Activated B cell treated with CpG ODN at 0.5 μM for 24 hours (primary cell): ENCODE measurements at regions not wholly inside any gene's neighbourhood (a gene's known extent, or its start where the extent isn't known, plus 50 kb on each side); places are given as distances from the start of the nearest gene placed in this dataset.

Source experiments
- ATAC-seq: fragments of 200-7000 bp; cut with Tn5 transposase; one replicate; pipeline ENCODE4 v1.10.0; 2021; ENCODE audit warnings: low read depth, mild to moderate bottlenecking, moderate library complexity
- CTCF ChIA-PET: fragments of 350-600 bp; sonication (Branson Sonifier 250); formaldehyde crosslinking; loops from one replicate; lab custom pipeline; 2021; ENCODE audit warnings: antibody characterized with exemption; lab: Charles Lee
- POLR2A ChIA-PET: fragments of 350-600 bp; sonication (Branson Sonifier 250); formaldehyde crosslinking; loops from one replicate; lab custom pipeline; 2021; ENCODE audit warnings: antibody characterized with exemption; lab: Charles Lee
- DNase-seq: peaks from one replicate; pipeline ENCODE4 v3.0.0; 2022
- H3K27ac Mint-ChIP-seq: one replicate; pipeline ENCODE4 v1.8.0; 2020; ENCODE audit warnings: mixed read lengths
- H3K27me3 Mint-ChIP-seq: one replicate; pipeline ENCODE4 v1.8.0; 2021; ENCODE audit warnings: mixed read lengths
- H3K36me3 Mint-ChIP-seq: one replicate; pipeline ENCODE4 v1.8.0; 2021; ENCODE audit warnings: low read depth, mixed read lengths
- H3K4me1 Mint-ChIP-seq: one replicate; pipeline ENCODE4 v1.8.0; 2021; ENCODE audit warnings: mixed read lengths
- H3K4me3 Mint-ChIP-seq: one replicate; pipeline ENCODE4 v1.8.0; 2020; ENCODE audit warnings: mild to moderate bottlenecking, mixed read lengths
- H3K9me3 Mint-ChIP-seq: one replicate; pipeline ENCODE4 v1.8.0; 2020; ENCODE audit warnings: mixed read lengths
- CTCF ChIP-seq: fragments of 200-600 bp; IDR thresholded peaks from one replicate; pipeline ENCODE4 v1.8.0; 2022; ENCODE audit warnings: antibody characterized with exemption, mild to moderate bottlenecking
- intact Hi-C: fragments of 100-400 bp; cut with micrococcal nuclease; formaldehyde crosslinking; loops from one replicate; pipeline ENCODE4 v1.15.1; 2024

- Mint-ChIP-seq H3K4me3 (no peak overlapping the region), H3K4me1 (no peaks in the 10 kb centered on the region), H3K36me3 (no peaks in the 10 kb centered on the region), H3K9me3 (no peaks in the 10 kb centered on the region), H3K27ac (no peak overlapping the region), H3K27me3 (no peaks in the 10 kb centered on the region)
- ChIA-PET CTCF (no interaction called here), POLR2A (no interaction called here)
- DNase-seq (peak; percentile 4), ATAC-seq (no peak)
- TF ChIP-seq CTCF: no peak
- intact Hi-C loops: no loop called here
Observed at GRCh38 chr10:42975558-42976340, 101.1 kb upstream of the RET start.

- no peak for TF ChIP-seq CTCF
- CTCF ChIA-PET: no interaction called here
- POLR2A ChIA-PET: no interaction called here
- ATAC-seq: no peak
- peak; percentile 6 for DNase-seq
- H3K4me3 Mint-ChIP-seq: no peak overlapping the region
- intact Hi-C loops: no loop called here
- H3K9me3 Mint-ChIP-seq: no peaks in the 10 kb centered on the region
- no peaks in the 10 kb centered on the region for H3K27me3 Mint-ChIP-seq
- H3K4me1 Mint-ChIP-seq: no peaks in the 10 kb centered on the region
- no peaks in the 10 kb centered on the region for H3K36me3 Mint-ChIP-seq
- no peak overlapping the region for H3K27ac Mint-ChIP-seq
Observed at GRCh38 chr10:42976351-42977031, 100.4 kb upstream of the RET start.

GRCh38 chr10:42977032-42977416 lies 99.8 kb upstream of the RET start:
- Mint-ChIP-seq H3K27me3 (no peaks in the 10 kb centered on the region), H3K9me3 (no peaks in the 10 kb centered on the region), H3K4me3 (no peak overlapping the region), H3K27ac (no peak overlapping the region), H3K36me3 (no peaks in the 10 kb centered on the region), H3K4me1 (no peaks in the 10 kb centered on the region)
- ChIA-PET CTCF (no interaction called here), POLR2A (no interaction called here)
- peak; percentile 7 for DNase-seq
- ATAC-seq: no peak
- no peak for TF ChIP-seq CTCF
- intact Hi-C loops: no loop called here

GRCh38 chr10:42979181-42979580 lies 97.7 kb upstream of the RET start:
- CTCF ChIA-PET: no interaction called here
- TF ChIP-seq CTCF: no peak
- DNase-seq: no peak
- Mint-ChIP-seq H3K27ac (no peak overlapping the region), H3K4me3 (no peak overlapping the region), H3K4me1 (no peaks in the 10 kb centered on the region), H3K36me3 (no peaks in the 10 kb centered on the region), H3K27me3 (no peaks in the 10 kb centered on the region), H3K9me3 (no peaks in the 10 kb centered on the region)
- no peak for ATAC-seq
- intact Hi-C loops: no loop called here
- POLR2A ChIA-PET: no interaction called here

- intact Hi-C loops: no loop called here
- POLR2A ChIA-PET: no interaction called here
- ATAC-seq: no peak
- Mint-ChIP-seq H3K36me3 (no peaks in the 10 kb centered on the region), H3K27me3 (no peaks in the 10 kb centered on the region), H3K4me3 (no peak overlapping the region), H3K9me3 (no peaks in the 10 kb centered on the region), H3K4me1 (no peaks in the 10 kb centered on the region), H3K27ac (no peak overlapping the region)
- CTCF ChIA-PET: no interaction called here
- no peak for DNase-seq
- no peak for TF ChIP-seq CTCF
Observed at GRCh38 chr10:42979721-42980467, 97.0 kb upstream of the RET start.
